ENCODE measurements at regions not wholly inside any gene's neighbourhood (a gene's known extent, or its start where the extent isn't known, plus 50 kb on each side); places are given as distances from the start of the nearest gene placed in this dataset.
"Not testable (repeated sequence)": the region's sequence is repeated elsewhere in the genome, so short reads cannot be mapped to it uniquely, and the experiment has no call there.

GRCh38 chr12:75774261-75775052 is 257.1 kb downstream of the PHLDA1 start:
- DNase-seq (ENCODE audit: low spot score in 2 of 2) (no peak), FAIRE-seq (no peak)

DNA sequence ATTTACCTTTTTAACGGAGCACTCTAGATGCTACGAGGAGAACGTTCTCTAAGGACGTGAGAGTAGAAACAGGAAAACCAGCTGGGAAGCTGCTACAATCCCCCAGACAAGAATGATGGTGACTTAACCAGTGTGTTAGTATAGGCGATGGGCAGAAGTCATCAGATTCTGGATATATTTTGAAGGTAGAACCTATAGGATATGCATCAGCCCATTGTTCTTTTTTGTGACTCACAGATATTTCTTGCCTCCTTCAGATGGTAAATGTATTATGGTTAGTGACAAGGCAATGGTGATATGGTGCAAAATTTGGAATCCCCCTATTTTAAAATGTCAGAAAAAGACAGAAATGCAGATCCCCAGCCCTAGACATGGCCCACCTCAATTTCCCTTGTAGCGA is 258.2 kb downstream of the PHLDA1 start:
- FAIRE-seq (no peak), DNase-seq (ENCODE audit: low spot score in 2 of 2) (no peak)

- no peak for DNase-seq (ENCODE audit: low spot score in 2 of 2)
- no peak for FAIRE-seq
Observed at GRCh38 chr12:75771023-75771422, 259.6 kb upstream of the KRR1 start.

GRCh38 chr12:75767957-75768356 is 256.5 kb upstream of the KRR1 start:
- no peak for FAIRE-seq
- DNase-seq (ENCODE audit: low spot score in 2 of 2): no peak

DNA sequence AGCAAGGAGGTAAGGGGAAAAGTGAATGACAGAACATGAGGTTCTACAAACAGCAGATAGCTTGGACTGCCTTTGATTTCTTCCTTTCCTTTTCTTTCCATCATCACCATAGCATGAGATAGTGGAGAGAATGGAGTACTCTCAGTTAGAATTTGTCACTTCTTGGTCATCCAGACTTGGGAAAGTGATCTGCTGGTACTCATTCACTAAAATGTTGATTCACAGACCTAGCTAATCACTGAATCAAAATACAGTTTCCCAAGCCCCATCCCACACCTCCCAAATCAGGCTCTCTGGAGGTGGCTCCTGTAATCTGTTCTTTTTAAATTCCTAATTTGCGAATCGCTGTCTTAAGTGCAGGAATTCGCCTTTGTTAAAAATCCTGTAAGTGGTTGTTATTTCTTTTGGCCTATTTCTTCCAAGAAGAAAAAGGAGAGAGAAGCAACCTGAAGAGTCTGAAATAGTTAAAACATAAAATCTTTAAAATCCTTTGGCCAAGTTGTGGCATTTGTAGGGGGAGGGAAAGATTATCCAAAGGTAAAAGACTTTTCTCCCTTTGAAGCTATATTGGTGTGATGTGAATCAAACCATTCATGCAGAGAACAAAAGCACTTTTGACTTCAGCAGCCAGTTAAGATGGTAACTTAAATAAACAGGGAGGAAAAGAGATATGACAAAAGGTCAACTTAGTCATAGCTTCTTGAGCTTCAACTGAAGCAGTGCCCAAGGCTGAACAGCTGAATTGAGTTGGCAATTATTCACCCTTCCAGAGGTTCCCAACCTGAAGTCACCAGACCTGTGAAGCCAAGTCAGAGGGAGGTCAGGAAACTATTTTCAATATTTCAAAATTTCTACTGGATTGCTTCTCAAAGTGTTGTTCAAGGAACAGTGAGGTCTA is 255.1 kb upstream of the KRR1 start:
- DNase-seq (ENCODE audit: low spot score in 2 of 2) (no peak), FAIRE-seq (no peak)

DNA sequence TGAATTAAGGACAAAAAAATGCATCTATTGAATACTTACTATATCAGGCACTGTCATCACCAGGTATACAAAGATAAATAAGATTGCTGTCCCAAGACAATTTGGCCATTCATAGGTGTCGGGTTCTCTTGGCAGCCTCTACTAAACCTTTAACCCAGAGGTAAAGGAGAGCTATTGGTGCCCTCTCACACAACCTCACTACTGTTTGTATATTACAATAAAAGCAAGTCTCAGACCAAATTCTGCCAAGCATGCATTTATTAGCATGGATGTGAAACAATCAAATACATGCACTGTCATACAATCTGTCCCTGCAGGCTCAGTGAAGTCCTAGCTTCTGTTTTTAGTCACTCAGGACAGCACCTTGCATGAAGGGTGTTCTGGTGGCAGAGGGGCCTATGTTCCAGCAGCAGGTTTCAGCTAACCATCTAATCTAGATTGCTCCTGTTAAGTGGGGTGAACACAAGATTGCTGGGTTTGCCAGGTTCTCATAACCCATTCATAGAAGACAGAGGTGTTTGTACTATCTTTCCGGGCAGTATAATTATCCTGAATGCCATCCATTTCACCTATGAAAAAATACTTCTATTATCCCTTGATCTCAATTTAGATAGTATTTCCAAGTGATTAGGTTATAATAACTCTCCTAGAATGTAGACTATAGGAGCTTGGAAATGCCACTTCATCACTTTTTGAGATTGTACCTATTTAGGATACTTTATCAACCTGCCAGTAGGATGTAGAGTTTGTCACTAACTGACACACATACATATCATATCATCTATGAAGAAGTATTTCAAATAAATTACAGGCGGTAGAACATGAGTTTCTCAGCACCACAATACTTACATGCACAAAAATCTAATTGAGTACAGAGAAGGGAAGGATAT is 254.0 kb upstream of the KRR1 start:
- FAIRE-seq: no peak
- DNase-seq (ENCODE audit: low spot score in 2 of 2): no peak

DNA sequence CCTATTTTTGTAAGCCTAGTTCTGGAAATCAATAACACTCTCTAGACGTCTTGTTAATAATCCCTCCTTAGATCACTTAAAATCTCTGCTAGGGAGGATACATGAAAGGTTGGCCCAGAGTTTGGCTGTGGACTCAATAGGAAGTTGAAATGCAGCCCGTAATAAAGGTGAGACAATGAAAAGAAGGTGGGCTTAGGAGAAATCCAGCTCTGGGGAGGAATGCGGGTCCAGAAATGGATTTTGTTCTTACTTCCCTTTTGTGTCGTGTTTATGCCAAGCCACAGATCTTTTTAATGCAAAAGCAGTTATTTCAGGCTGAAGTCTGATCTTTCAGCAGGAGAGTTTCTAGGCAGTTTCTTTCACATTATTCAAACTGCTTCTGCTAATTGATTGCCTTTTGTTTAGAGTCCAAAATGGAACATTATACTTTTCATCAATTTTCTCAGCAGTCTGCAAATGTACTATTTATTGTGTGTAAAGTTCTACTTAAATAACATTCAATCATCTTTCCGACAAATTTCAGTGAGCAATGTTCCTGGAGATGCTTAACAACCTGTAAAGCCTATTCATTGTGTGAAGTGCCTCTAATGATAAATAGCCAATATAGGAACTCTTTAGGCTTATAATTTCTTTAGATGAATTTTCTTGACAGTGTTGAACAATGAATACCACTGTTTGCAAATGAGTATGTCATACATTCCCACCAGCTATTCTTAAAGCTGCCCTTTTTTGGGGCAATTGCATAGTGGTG is 252.9 kb upstream of the KRR1 start:
- DNase-seq (ENCODE audit: low spot score in 2 of 2) (no peak), FAIRE-seq (no peak)

GRCh38 chr12:75760573-75761294 is 249.3 kb upstream of the KRR1 start:
- FAIRE-seq: no peak
- DNase-seq (ENCODE audit: low spot score in 2 of 2): no peak

DNA sequence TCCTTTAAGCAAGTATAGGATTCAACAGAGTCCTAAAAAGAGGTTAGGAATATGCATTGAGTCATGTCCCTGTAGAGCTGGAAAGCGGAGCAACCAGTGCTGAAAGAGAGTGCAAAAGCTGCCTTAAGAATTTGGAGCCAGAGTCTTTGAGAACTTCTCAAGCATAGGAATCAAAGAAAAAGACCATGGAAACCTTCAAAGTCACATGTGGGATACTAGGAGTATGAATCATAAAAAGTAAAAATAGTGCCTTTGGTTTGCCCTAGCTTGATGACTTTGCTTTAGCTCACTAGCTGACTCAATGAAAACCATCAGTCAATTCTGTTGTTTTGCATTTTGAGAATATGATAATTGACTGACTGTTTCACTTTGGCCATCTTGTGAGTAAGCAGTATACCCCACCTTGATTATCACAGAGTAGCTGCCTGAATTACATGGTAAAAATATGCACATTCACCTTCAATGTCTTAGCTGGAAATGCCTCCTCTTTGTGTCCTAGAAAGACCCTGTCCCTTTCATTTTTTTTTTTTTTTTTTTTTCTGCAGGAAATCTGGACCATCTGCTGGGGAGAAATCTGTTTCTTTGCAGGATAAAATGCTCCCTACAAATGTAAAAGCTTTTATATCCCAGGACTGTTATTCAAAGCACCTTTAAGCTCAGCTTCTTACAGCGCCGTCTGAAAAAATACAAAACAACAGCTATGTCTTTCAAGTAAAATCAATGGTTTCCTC is 248.6 kb upstream of the KRR1 start:
- FAIRE-seq: no peak
- no peak for DNase-seq (ENCODE audit: low spot score in 2 of 2)

GRCh38 chr12:75759196-75759595 is 247.8 kb upstream of the KRR1 start:
- FAIRE-seq: no peak
- no peak for DNase-seq (ENCODE audit: low spot score in 2 of 2)

GRCh38 chr12:75756771-75757170 is 245.4 kb upstream of the KRR1 start:
- DNase-seq (ENCODE audit: low spot score in 2 of 2) (no peak), FAIRE-seq (no peak)

- FAIRE-seq: no peak
- DNase-seq (ENCODE audit: low spot score in 2 of 2): no peak
Observed at GRCh38 chr12:75756111-75756510, 244.7 kb upstream of the KRR1 start.

DNA sequence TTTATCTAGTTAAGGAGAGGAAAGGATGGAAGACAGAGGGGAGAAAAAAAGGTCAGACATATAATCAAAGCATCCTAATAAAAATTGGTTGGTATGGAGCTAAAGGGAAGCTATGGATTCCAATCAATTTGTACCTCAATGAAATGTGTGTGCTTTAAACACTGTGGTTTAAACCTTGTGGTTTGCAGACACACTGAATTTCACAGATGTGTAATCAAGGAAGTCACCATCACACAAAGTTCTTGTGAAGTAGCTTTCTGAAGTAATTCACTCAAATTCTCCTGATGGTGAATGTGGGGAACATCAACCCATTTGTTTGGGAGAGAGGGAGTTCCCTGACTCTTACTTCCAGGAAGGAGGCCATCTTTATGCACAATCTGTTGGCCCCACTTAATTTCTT is 243.3 kb upstream of the KRR1 start:
- DNase-seq (ENCODE audit: low spot score in 2 of 2) (no peak), FAIRE-seq (no peak)

GRCh38 chr12:75754141-75754540 is 242.7 kb upstream of the KRR1 start:
- FAIRE-seq: no peak
- no peak for DNase-seq (ENCODE audit: low spot score in 2 of 2)

- FAIRE-seq (no peak), DNase-seq (ENCODE audit: low spot score in 2 of 2) (no peak)
Observed at GRCh38 chr12:75751769-75752471, 240.5 kb upstream of the KRR1 start.

GRCh38 chr12:75750716-75751306 is 239.4 kb upstream of the KRR1 start:
- DNase-seq (ENCODE audit: low spot score in 2 of 2) (no peak), FAIRE-seq (no peak)

DNA sequence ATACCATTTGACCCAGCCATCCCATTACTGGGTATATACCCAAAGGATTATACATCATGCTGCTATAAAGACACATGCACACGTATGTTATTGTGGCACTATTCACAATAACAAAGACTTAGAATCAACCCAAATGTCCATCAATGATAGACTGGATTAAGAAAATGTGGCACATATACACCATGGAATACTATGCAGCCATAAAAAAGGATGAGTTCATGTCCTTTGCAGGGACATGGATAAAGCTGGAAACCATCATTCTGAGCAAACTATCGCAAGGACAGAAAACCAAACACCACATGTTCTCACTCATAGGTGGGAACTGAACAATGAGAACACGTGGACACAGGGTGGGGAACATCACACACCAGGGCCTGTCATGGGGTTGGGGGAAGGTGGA is 237.6 kb upstream of the KRR1 start:
- not testable (repeated sequence) for DNase-seq (ENCODE audit: low spot score in 2 of 2); FAIRE-seq

GRCh38 chr12:75748136-75748535 is 236.7 kb upstream of the KRR1 start:
- DNase-seq (ENCODE audit: low spot score in 2 of 2) (no peak), FAIRE-seq (no peak)
